Activated T-cell treated with anti-CD3 and anti-CD28 coated beads, Interleukin-2, amount 50 U/mL, for 72 hours (primary cell): ENCODE measurements at regions not wholly inside any gene's neighbourhood (a gene's known extent, or its start where the extent isn't known, plus 50 kb on each side); places are given as distances from the start of the nearest gene placed in this dataset.
A peak's percentile ranks its signal among the peaks of the same experiment; 100 is the strongest.

Source experiments
- ATAC-seq, 2 donors: fragments of 150-1000 bp; cut with Tn5 transposase; replicated peaks in 1 of 2; 2 replicates each; pipeline ENCODE4 v1.10.0; 2021; ENCODE audit warnings: moderate library complexity in 2 of 2, mild to moderate bottlenecking in 1 of 2
- DNase-seq, 2 donors: peaks; one replicate each; pipeline ENCODE4 v3.0.0; 2021 to 2022; ENCODE audit warnings: mixed read lengths in 1 of 2
- H3K27ac Mint-ChIP-seq: one replicate; pipeline ENCODE4 v1.8.0; 2022; ENCODE audit warnings: mild to moderate bottlenecking, moderate library complexity, mixed read lengths
- H3K27me3 Mint-ChIP-seq: one replicate; pipeline ENCODE4 v1.8.0; 2022; ENCODE audit warnings: low read depth, mixed read lengths
- H3K36me3 Mint-ChIP-seq, 2 donors: one replicate each; pipeline ENCODE4 v1.8.0; 2022; ENCODE audit warnings: mixed read lengths in 2 of 2, mild to moderate bottlenecking in 1 of 2; ENCODE audit not compliant: insufficient read depth in 2 of 2
- H3K4me1 Mint-ChIP-seq: one replicate; pipeline ENCODE4 v1.8.0; 2022; ENCODE audit warnings: low read depth, mixed read lengths
- H3K4me3 Mint-ChIP-seq, 2 donors: one replicate each; pipeline ENCODE4 v1.8.0; 2022; ENCODE audit warnings: mild to moderate bottlenecking in 2 of 2, mixed read lengths in 2 of 2, moderate library complexity in 2 of 2
- H3K9me3 Mint-ChIP-seq, 2 donors: one replicate each; pipeline ENCODE4 v1.8.0; 2022; ENCODE audit warnings: mixed read lengths in 2 of 2

GRCh38 chr6:156700440-156701057 lies 76.6 kb upstream of the ARID1B start:
- no peak for ATAC-seq
- Mint-ChIP-seq H3K36me3 (no peaks in the 10 kb centered on the region), H3K27ac (no peak overlapping the region)

DNA sequence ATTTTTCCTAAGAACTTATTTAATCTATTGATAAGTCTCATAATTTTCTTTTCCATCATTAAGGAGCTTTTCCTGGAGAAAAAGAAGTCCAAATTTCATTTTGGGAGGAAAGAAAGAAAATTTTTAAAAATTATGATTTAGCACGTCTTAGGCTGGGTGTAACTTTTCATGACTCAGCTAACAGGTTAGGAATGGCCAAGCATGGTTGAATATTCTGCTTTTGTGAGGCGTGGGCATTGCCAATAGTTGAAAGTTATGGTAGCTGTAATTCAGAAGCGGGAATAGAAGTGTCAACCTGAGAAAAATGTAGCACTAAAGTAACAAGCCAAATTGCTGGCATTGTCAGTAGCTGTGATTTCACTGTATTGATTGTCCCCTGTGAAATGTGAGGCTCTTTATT lies 77.2 kb upstream of the ARID1B start:
- H3K27me3 Mint-ChIP-seq, result peaks cover 30% of the 10 kb centered on the region
- ATAC-seq, result no peak
- H3K4me3 Mint-ChIP-seq, result no peak overlapping the region
- H3K4me1 Mint-ChIP-seq, result peaks cover 34% of the 10 kb centered on the region
- H3K36me3 Mint-ChIP-seq, result no peaks in the 10 kb centered on the region
- H3K9me3 Mint-ChIP-seq, result no peaks in the 10 kb centered on the region
- H3K27ac Mint-ChIP-seq, result no peak overlapping the region
- DNase-seq, result no peak

More at GRCh38 chr6:156700440-156701057, 76.6 kb upstream of the ARID1B start:
- DNase-seq, result no peak
- H3K27me3 Mint-ChIP-seq, result peaks cover 33% of the 10 kb centered on the region
- H3K9me3 Mint-ChIP-seq, result no peaks in the 10 kb centered on the region
- H3K4me3 Mint-ChIP-seq, result no peak overlapping the region
- peaks cover 31% of the 10 kb centered on the region for H3K4me1 Mint-ChIP-seq

- H3K27ac Mint-ChIP-seq, result no peak overlapping the region
- peaks cover 43% of the 10 kb centered on the region for H3K4me1 Mint-ChIP-seq
- H3K9me3 Mint-ChIP-seq, result no peaks in the 10 kb centered on the region
- no peaks in the 10 kb centered on the region for H3K36me3 Mint-ChIP-seq
- peak overlapping the region in 1 of 2 donors; percentile 62 for H3K4me3 Mint-ChIP-seq
- DNase-seq, result no peak
- H3K27me3 Mint-ChIP-seq, result peaks cover 30% of the 10 kb centered on the region
- ATAC-seq, result peak; percentile 67 to 77
These were observed 78.2 kb upstream of the ARID1B start for GRCh38 chr6:156699017-156699421.

DNA sequence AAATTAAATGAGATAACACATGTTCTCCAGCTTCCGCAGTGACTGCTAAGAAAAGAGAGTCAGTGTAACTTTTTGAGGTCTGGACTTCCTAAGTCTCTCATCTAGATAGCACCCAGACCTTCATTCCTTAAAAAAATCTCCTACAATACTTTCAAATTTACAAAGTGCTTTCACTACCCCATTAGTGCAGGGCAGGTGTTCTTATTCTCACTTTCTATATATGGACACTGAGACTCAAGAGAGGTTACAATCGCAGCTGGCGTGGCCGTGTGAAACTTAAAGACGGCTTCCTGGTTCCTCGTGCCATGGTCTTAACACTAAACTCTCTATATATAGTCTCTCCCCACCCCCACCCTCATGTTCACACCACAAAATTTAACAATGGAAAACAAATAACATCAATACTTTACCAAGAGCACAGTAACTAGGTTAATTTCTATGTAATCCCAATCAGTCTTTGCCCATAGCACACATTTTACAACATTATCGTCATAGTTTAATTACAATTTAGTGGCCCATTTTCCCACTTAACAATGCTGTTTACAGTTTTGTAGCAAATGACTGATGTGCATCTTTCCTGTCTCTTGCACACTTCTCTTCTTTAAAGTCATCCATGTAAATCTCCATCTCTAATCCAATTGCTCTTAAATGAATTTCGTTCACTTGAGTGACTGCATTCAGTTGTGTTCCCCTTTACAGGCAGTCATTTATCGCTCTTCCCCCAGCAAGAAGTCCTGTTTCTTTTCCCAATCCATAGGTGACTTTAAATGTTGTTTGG lies 78.8 kb upstream of the ARID1B start:
- ATAC-seq (no peak), DNase-seq (no peak)
- no peaks in the 10 kb centered on the region for H3K9me3 Mint-ChIP-seq
- peaks cover 45% of the 10 kb centered on the region for H3K4me1 Mint-ChIP-seq
- H3K4me3 Mint-ChIP-seq, result peak overlapping the region in 1 of 2 donors; percentile 62
- H3K27me3 Mint-ChIP-seq, result peaks cover 30% of the 10 kb centered on the region
- H3K36me3 Mint-ChIP-seq, result no peaks in the 10 kb centered on the region
- no peak overlapping the region for H3K27ac Mint-ChIP-seq

- peaks cover 45% of the 10 kb centered on the region for H3K4me1 Mint-ChIP-seq
- peaks cover 30% of the 10 kb centered on the region for H3K27me3 Mint-ChIP-seq
- no peak overlapping the region for H3K27ac Mint-ChIP-seq
- no peaks in the 10 kb centered on the region for H3K36me3 Mint-ChIP-seq
- ATAC-seq (no peak), DNase-seq (no peak)
- no peaks in the 10 kb centered on the region for H3K9me3 Mint-ChIP-seq
- H3K4me3 Mint-ChIP-seq, result no peak overlapping the region
These were observed 79.8 kb upstream of the ARID1B start for GRCh38 chr6:156697225-156697830.

GRCh38 chr6:156695742-156696141 lies 81.4 kb upstream of the ARID1B start:
- ATAC-seq, result peak; percentile 14 to 56
- no peaks in the 10 kb centered on the region for H3K36me3 Mint-ChIP-seq

DNA sequence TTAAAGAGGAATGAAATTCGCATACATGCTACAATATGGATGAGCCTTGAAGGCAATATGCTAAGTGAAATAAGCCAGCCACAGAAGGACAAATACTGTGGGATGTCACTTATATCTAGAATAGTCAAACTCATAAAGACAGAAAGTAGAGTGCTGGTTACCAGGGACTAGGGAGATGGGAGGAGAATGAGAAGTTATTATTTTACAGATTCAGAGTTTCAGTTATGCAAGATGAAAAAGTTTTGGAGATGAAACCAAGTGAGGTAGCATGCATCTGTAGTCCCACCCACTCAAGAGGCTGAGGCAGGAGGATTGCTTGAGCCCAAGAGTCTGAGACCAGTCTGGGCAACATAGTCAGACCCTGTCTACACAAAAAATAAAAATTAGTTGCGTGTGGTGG lies 82.5 kb upstream of the ARID1B start:
- peaks cover 59% of the 10 kb centered on the region for H3K4me1 Mint-ChIP-seq
- DNase-seq, result no peak
- peak; percentile 16 to 37 for ATAC-seq

More at GRCh38 chr6:156695742-156696141, 81.4 kb upstream of the ARID1B start:
- peak in 1 of 2 donors; percentile 31 for DNase-seq
- Mint-ChIP-seq H3K27ac (peak overlapping the region; percentile 17), H3K9me3 (no peaks in the 10 kb centered on the region), H3K4me3 (peak overlapping the region; percentile 48 to 67), H3K27me3 (peaks cover 30% of the 10 kb centered on the region), H3K4me1 (peaks cover 55% of the 10 kb centered on the region)

DNA sequence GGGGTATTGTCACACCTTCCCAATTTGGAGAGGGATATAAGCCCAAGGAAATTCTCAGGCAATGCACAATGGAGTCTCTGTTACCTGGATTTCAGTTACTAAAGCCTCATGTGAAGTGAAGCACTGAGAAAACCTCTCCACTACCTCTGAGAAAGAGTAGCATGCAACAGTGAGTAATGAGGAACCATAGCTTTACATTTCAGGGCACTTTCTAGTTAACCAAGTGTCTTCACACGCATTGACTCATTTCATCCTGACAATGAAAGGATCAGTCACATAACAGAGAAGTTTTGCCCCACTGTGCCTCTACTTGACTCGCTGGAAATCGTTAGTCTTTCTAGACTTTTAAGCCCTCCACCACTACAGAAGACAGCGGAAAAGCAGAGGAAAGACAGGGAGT lies 86.2 kb upstream of the ARID1B start:
- ATAC-seq (peak; percentile 55 to 59), DNase-seq (peak in 1 of 2 donors; percentile 26)
- no peaks in the 10 kb centered on the region for H3K9me3 Mint-ChIP-seq
- peak overlapping the region in 1 of 2 donors; percentile 23 for H3K4me3 Mint-ChIP-seq
- no peaks in the 10 kb centered on the region for H3K36me3 Mint-ChIP-seq
- H3K4me1 Mint-ChIP-seq, result peaks cover 56% of the 10 kb centered on the region
- peak overlapping the region; percentile 1 for H3K27ac Mint-ChIP-seq
- peaks cover 5% of the 10 kb centered on the region for H3K27me3 Mint-ChIP-seq

More for the DNA sequence above, 82.5 kb upstream of the ARID1B start:
- Mint-ChIP-seq H3K27ac (no peak overlapping the region), H3K36me3 (no peaks in the 10 kb centered on the region), H3K27me3 (peaks cover 30% of the 10 kb centered on the region), H3K9me3 (no peaks in the 10 kb centered on the region), H3K4me3 (peak overlapping the region in 1 of 2 donors; percentile 1)

- no peak for ATAC-seq
- Mint-ChIP-seq H3K9me3 (no peaks in the 10 kb centered on the region), H3K4me3 (no peak overlapping the region), H3K4me1 (peaks cover 52% of the 10 kb centered on the region), H3K27me3 (no peaks in the 10 kb centered on the region), H3K27ac (no peak overlapping the region), H3K36me3 (no peaks in the 10 kb centered on the region)
- DNase-seq, result no peak
These were observed 87.5 kb upstream of the ARID1B start for GRCh38 chr6:156689656-156690055.

- no peak overlapping the region for H3K27ac Mint-ChIP-seq
These were observed 88.6 kb upstream of the ARID1B start for GRCh38 chr6:156688620-156688971.

DNA sequence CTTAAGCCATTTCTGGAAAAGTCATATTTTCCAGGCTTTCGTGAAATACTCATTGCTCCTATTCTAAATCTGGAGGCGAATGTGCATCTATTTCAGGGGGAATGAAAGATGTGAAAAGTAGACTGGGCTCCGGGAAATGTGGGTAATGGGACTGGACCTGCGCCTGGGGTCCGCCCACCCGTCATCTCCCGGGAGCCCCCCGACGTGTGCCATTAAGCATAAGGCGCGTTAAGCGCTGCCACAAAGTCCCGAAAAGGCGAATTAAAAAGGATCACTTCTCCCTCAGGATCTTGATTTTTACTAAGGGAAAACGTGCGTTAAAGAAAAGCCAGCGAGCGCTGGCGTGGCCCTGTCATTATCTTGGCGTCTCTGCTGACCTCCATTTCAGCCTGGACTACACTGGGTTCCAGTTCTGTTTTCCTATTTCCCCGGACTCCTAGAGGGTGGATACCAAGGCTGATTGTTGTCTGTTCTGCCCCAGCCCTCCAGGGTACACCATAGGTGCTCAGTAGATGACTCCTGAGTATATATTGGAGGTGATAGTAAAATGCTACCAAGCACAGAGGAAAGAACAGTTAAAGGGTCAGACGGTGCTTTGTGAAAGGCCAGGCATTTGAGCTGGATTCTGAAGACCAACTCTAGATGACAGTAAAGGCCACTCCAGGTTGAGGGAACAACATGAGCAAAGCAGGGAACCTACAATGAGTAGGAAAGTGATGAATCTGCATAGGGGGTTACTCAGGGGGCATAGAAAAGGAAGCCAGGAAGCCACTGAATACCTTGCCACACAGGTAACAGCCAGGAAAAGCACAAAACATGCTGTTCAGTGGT lies 89.2 kb upstream of the ARID1B start:
- DNase-seq (peak in 1 of 2 donors; percentile 4), ATAC-seq (no peak)
- no peaks in the 10 kb centered on the region for H3K27me3 Mint-ChIP-seq
- peak overlapping the region; percentile 58 for H3K27ac Mint-ChIP-seq
- peak overlapping the region; percentile 79 for H3K4me3 Mint-ChIP-seq
- no peaks in the 10 kb centered on the region for H3K36me3 Mint-ChIP-seq
- no peaks in the 10 kb centered on the region for H3K9me3 Mint-ChIP-seq
- H3K4me1 Mint-ChIP-seq, result peaks cover 43% of the 10 kb centered on the region

More at GRCh38 chr6:156688620-156688971, 88.6 kb upstream of the ARID1B start:
- Mint-ChIP-seq H3K27me3 (no peaks in the 10 kb centered on the region), H3K4me1 (peaks cover 43% of the 10 kb centered on the region), H3K36me3 (no peaks in the 10 kb centered on the region), H3K9me3 (no peaks in the 10 kb centered on the region), H3K4me3 (peak overlapping the region in 1 of 2 donors; percentile 79)
- DNase-seq (no peak), ATAC-seq (no peak)

DNA sequence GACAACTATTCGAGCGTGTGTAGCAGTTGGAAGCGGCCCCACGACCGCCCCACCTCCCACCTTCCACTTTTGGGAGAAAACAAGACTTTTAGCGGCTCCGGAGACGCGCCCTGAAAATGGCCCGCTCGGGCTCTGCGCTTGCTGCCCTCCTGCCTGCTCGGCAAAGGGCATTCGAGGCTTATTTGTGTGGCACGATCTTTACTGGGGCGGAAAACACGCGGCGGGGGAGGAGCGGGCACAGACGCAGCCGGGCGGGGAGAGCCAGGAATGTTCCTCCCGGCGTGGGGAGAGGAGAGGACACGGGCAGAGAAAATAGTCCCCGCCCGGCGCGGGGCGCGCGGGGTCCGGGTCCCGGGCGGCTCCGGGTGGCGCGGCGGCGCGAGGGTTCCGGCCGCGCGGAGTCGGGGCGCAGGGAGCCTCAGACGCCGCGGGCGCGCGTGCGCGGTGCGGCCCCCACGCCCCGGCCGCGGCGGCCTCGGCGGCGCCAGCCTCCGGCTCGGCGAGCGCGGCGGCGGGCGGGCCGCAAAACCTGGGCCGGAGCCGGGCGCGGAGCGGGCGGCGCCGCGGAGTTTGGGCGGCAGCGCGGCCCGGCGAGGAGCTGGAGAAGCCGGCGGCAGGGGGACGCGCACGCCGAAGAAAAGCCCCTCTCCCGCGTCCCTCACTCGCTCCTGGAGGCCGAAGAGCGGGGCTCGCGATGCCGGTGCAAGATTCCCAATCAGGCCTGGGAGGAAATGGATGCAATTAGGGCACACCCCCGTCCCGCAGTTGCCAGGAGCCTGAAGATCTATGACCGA lies 90.0 kb upstream of the ARID1B start:
- peak overlapping the region; percentile 87 for H3K27ac Mint-ChIP-seq
- DNase-seq, result peak; percentile 72 to 88

More for the DNA sequence above, 90.0 kb upstream of the ARID1B start:
- ATAC-seq, result peak; percentile 91 to 92
- Mint-ChIP-seq H3K4me1 (peaks cover 43% of the 10 kb centered on the region), H3K9me3 (no peaks in the 10 kb centered on the region), H3K36me3 (no peaks in the 10 kb centered on the region), H3K27me3 (no peaks in the 10 kb centered on the region), H3K4me3 (peak overlapping the region; percentile 82 to 91)
